Fibroblast of the aortic adventitia (primary cell): ENCODE measurements at regions not wholly inside any gene's neighbourhood (a gene's known extent, or its start where the extent isn't known, plus 50 kb on each side); places are given as distances from the start of the nearest gene placed in this dataset.
A peak's percentile ranks its signal among the peaks of the same experiment; 100 is the strongest.

ENCODE experiments used
- DNase-seq: peaks from one replicate; pipeline ENCODE4 v3.0.0-alpha.2; 2010; ENCODE audit warnings: low read depth
- H3K4me3 ChIP-seq: 2 replicates; pipeline ENCODE4 v1.5.1; 2011; ENCODE audit warnings: low read depth, mild to moderate bottlenecking, control low read depth, low read length, moderate library complexity
- TF ChIP-seq, protein P1 (sequence below): IDR thresholded peaks from 2 replicates; pipeline ENCODE4 v1.5.1; 2011; ENCODE audit warnings: mild to moderate bottlenecking, low read length, control low read depth, inconsistent platforms; ENCODE audit not compliant: insufficient read depth

DNA sequence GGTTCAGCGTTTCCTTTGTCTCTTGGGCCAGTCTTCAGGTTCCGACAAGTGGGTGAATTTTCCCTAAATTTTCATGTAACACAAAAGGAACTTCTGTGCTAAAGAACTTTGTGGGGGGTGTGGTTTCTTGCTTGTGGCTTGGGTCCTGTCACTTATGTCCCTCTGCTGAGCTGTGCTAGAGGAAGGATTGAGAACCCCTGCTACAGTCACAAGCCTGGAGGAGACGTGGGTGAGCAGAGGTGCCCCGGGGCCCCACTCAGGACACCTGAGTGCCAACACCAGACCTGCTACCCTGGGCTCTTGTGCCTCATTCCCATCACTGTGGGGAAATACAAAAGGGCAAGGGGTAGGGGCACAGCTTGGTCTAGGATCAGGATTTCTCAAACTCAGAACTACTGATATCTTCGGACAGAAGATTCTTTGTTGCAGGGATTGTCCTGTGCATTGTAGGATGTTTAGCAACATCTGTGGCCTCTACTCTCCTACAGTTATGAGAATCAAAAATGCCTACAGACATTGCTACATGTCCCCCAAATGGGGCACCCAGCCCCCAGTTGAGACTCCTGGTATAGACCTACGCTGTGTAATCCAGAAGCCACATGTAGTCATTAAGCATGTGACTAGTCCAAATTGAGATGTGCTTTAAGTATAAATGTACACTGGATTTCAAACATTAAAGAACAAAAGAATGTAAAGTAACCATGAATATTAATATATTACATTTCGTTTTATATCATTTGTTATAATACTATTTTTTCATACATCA, 128.7 kb downstream of the LY86 start:
- no peak for DNase-seq
- H3K4me3 ChIP-seq: no peak overlapping the region
- TF ChIP-seq, protein P1, sequence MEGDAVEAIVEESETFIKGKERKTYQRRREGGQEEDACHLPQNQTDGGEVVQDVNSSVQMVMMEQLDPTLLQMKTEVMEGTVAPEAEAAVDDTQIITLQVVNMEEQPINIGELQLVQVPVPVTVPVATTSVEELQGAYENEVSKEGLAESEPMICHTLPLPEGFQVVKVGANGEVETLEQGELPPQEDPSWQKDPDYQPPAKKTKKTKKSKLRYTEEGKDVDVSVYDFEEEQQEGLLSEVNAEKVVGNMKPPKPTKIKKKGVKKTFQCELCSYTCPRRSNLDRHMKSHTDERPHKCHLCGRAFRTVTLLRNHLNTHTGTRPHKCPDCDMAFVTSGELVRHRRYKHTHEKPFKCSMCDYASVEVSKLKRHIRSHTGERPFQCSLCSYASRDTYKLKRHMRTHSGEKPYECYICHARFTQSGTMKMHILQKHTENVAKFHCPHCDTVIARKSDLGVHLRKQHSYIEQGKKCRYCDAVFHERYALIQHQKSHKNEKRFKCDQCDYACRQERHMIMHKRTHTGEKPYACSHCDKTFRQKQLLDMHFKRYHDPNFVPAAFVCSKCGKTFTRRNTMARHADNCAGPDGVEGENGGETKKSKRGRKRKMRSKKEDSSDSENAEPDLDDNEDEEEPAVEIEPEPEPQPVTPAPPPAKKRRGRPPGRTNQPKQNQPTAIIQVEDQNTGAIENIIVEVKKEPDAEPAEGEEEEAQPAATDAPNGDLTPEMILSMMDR: no peak

DNA sequence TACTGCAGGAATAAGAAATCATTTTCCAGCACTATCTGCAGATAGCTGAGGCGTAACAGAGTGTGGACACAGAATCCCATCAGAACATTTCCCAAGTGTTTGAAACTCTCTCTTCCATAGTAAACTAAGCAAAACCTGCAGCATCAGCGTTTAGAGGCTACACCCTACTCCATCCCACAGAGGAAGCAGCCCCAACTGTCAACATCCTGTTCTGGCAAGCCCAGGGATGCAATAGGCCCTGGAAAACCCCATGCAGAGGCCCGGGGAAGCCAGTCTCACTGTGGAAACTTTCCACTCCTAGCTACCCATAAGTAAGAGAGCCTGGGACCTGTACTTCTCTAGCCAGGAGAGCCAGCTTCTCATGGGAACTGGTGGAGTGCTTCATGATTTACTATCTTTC, 129.4 kb downstream of the LY86 start:
- no peak for DNase-seq
- TF ChIP-seq, protein P1: no peak

DNA sequence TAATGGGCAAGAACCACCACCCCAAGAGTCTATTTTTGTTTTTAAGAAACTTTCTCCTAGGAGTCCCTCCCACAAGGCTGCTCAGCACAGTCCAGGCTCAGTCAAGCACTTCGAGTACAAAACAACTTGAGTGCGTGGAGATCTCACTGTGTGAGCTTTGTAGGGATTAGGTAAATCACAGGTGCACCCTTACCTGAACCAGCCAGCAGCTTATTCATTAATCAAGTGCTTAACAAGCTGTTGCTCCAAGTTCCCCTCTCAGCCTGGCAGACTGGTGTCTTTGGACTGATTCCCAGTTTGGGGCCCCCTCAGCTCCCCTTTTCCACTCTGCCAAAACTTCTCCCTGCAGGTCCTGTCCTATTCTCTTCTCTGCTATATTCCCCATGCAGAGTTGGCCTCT, 133.1 kb downstream of the LY86 start:
- no peak for DNase-seq
- TF ChIP-seq, protein P1: no peak
- H3K4me3 ChIP-seq: no peak overlapping the region

More for the DNA sequence above, 129.4 kb downstream of the LY86 start:
- H3K4me3 ChIP-seq: no peak overlapping the region

DNA sequence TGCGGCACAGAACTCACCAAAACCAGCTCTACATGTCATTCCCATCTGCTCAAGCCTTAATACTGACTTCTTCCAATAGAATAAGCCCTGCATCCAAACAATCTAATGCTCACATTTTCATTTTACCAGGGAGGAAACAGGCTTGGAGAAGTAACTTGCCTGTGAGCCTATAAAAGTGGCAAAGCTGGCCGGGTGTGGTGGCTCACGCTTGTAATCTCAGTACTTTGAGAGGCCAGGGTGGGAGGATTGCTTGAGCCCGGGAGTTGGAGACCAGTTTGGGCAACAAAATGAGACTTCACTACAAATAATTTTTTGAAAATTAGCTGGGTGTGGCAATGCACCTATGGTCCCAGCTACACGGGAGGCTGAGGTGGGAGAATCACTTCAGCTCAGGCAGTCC, 133.7 kb downstream of the LY86 start:
- no peak overlapping the region for H3K4me3 ChIP-seq
- TF ChIP-seq, protein P1: no peak
- no peak for DNase-seq

DNA sequence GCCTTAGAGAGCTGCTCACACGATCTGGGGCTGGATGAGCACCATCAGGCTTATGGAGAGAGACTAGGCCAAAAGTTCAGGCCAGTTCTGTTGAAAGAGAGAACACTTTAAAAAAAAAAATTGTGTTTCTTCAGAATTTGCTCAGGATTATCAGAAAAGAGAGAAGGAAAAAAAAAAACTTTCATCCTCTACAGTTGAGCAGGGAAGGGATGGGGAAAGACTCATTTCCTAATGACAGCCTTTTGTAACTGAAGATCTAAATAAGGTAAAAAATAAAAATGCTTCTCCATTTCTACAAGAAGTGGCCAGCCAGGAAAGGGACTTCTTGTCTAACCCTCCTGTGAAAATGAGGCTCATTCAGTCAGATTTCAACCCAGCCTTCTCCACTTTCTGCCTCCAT, 134.8 kb downstream of the LY86 start:
- DNase-seq: no peak
- TF ChIP-seq, protein P1: no peak
- H3K4me3 ChIP-seq: no peak overlapping the region

DNA sequence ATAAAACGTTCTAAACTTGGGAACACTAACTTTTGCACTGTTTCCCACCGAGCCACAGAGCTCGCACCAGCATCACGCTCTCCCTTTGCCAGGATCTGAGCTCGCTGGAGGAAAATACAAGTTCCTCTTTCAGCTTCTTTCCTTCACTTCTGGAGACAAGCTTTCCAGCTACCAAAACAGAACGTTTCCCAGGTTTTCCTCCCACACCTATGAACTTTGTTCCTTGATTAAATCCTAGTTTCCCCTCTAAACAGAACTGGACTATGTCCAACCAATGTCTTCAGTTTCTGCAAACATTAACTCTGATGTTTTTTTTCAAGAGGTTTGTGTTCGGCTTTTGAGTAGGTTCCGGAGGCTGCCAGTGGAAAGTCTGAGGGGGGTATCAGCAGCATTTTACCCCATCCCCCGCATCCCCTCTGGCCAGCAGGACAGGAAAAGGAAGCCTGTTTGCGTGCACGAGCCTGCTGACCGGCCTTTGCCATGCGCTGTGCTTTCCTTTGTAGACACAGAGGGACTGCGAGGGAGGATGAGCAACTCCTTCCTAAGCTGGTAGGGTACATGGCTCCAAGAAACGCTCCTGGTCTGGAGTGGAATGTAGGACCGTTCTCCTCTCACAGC, 135.5 kb downstream of the LY86 start:
- TF ChIP-seq, protein P1: no peak
- peak; percentile 5 for DNase-seq
- peak overlapping the region; percentile 19 for H3K4me3 ChIP-seq
